ENCODE measurements at regions not wholly inside any gene's neighbourhood (a gene's known extent, or its start where the extent isn't known, plus 50 kb on each side); places are given as distances from the start of the nearest gene placed in this dataset.
"Not testable (repeated sequence)": the region's sequence is repeated elsewhere in the genome, so short reads cannot be mapped to it uniquely, and the experiment has no call there.

DNA sequence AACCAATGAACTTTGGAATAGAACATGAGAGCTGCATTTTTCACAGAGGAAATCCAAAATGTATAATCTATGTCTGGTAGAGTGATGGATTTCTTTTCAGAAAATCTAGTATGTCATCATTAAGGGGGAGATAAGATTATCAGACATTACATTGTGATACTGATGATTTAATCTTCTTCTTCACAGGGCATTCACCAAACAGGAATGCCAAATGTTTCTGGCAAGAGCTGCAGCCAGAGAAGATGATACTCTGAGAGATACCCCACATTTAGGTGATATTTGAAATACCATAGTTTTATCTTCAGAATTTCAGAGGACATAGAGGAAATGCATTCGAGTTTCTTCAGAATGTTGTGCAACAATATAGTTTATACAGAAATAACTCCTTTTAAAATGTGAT, 1523.7 kb upstream of the ADGRL3 start:
- Mint-ChIP-seq H3K36me3 (ENCODE audit: insufficient read depth, unreplicated experiment) (no peaks in the 10 kb centered on the region), H3K27me3 (ENCODE audit: unreplicated experiment) (no peaks in the 10 kb centered on the region), H3K4me3 (ENCODE audit: low read depth, unreplicated experiment) (no peak overlapping the region), H3K9me3 (ENCODE audit: low read depth, unreplicated experiment) (peaks cover 3% of the 10 kb centered on the region), H3K4me1 (ENCODE audit: low read depth, unreplicated experiment) (no peaks in the 10 kb centered on the region), H3K27ac (ENCODE audit: unreplicated experiment) (no peak overlapping the region)
- no peak for DNase-seq
- intact Hi-C loops (cut with micrococcal nuclease; ENCODE audit: unreplicated experiment), result no loop called here
- CTCF ChIA-PET, result no interaction called here
- no TSS peak for BruUV-seq (replicated peaks)
- TF ChIP-seq, protein P1, sequence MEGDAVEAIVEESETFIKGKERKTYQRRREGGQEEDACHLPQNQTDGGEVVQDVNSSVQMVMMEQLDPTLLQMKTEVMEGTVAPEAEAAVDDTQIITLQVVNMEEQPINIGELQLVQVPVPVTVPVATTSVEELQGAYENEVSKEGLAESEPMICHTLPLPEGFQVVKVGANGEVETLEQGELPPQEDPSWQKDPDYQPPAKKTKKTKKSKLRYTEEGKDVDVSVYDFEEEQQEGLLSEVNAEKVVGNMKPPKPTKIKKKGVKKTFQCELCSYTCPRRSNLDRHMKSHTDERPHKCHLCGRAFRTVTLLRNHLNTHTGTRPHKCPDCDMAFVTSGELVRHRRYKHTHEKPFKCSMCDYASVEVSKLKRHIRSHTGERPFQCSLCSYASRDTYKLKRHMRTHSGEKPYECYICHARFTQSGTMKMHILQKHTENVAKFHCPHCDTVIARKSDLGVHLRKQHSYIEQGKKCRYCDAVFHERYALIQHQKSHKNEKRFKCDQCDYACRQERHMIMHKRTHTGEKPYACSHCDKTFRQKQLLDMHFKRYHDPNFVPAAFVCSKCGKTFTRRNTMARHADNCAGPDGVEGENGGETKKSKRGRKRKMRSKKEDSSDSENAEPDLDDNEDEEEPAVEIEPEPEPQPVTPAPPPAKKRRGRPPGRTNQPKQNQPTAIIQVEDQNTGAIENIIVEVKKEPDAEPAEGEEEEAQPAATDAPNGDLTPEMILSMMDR (IDR thresholded peaks at IDR 0.05; ENCODE audit: unreplicated experiment), result no peak

DNA sequence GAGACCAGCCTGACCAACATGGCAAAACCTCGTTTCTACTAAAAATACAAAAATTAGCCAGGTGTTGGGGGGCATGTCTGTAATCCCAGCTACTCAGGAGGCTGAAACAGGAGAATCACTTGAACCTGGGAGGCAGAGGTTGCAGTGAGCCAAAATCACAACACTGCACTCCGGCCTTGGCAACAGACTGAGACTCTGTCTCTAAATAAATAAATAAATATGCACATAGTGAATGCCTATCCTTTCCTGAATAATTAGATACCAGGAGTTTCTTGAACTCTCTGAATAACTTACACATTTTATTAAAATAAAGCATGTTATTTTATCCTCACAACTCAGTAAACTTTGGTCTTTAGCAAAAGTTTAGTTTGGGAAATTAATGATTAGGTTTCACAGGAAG, 1523.1 kb upstream of the ADGRL3 start:
- H3K4me3 Mint-ChIP-seq (ENCODE audit: low read depth, unreplicated experiment); CTCF ChIA-PET; DNase-seq; H3K36me3 Mint-ChIP-seq (ENCODE audit: insufficient read depth, unreplicated experiment); H3K27ac Mint-ChIP-seq (ENCODE audit: unreplicated experiment); H3K4me1 Mint-ChIP-seq (ENCODE audit: low read depth, unreplicated experiment); H3K27me3 Mint-ChIP-seq (ENCODE audit: unreplicated experiment); intact Hi-C loops (cut with micrococcal nuclease; ENCODE audit: unreplicated experiment); H3K9me3 Mint-ChIP-seq (ENCODE audit: low read depth, unreplicated experiment); BruUV-seq (replicated peaks): not testable (repeated sequence)

DNA sequence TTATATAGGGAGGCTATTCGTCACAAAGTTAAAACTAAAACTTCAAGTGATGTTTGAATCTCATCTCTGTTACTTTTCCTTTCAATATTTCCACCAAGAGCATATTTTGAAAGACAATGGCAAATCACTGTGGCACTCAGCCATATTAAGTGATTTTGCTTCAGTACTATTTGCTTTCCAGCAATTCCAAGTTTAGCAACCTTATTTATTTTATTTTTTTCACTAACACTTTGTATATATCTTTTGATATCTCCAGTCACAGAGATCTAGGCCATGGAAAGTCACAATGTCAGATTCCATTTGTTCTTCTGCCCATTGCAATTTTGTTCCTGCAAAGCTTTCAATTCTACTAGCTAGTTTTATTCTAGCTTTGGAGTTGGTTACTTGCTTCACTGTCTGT, 1514.5 kb upstream of the ADGRL3 start:
- CTCF ChIA-PET, result no interaction called here
- BruUV-seq (replicated peaks), result no TSS peak

DNA sequence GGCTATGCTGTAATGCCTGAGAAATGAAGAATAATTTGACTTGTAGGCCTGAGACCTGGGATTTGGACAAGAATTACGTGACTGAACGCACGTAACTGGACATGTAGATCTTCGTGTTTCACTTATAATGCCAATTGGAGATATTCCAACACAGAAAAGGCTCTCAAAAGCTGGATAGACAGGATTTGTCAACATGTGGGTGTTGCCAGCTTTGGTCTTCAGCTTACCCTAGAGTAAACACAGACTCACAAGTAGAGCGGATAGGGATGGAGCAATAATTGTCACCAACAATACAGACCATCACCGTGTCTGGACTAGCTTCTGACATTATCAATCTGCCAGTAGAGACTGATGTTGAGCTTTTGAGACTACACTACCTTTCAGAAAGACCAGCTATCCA, 1511.0 kb upstream of the ADGRL3 start:
- Mint-ChIP-seq H3K27me3 (ENCODE audit: unreplicated experiment) (no peaks in the 10 kb centered on the region), H3K36me3 (ENCODE audit: insufficient read depth, unreplicated experiment) (no peaks in the 10 kb centered on the region), H3K9me3 (ENCODE audit: low read depth, unreplicated experiment) (no peaks in the 10 kb centered on the region), H3K4me1 (ENCODE audit: low read depth, unreplicated experiment) (no peaks in the 10 kb centered on the region), H3K27ac (ENCODE audit: unreplicated experiment) (no peak overlapping the region), H3K4me3 (ENCODE audit: low read depth, unreplicated experiment) (no peak overlapping the region)
- TF ChIP-seq, protein P1 (IDR thresholded peaks at IDR 0.05; ENCODE audit: unreplicated experiment), result no peak
- no peak for DNase-seq
- no TSS peak for BruUV-seq (replicated peaks)
- intact Hi-C loops (cut with micrococcal nuclease; ENCODE audit: unreplicated experiment), result no loop called here
- CTCF ChIA-PET, result no interaction called here

More for the DNA sequence above, 1514.5 kb upstream of the ADGRL3 start:
- H3K4me1 Mint-ChIP-seq (ENCODE audit: low read depth, unreplicated experiment), result no peaks in the 10 kb centered on the region
- intact Hi-C loops (cut with micrococcal nuclease; ENCODE audit: unreplicated experiment), result no loop called here
- no peaks in the 10 kb centered on the region for H3K9me3 Mint-ChIP-seq (ENCODE audit: low read depth, unreplicated experiment)
- H3K27ac Mint-ChIP-seq (ENCODE audit: unreplicated experiment), result no peak overlapping the region
- TF ChIP-seq, protein P1 (IDR thresholded peaks at IDR 0.05; ENCODE audit: unreplicated experiment), result no peak
- no peak overlapping the region for H3K4me3 Mint-ChIP-seq (ENCODE audit: low read depth, unreplicated experiment)
- H3K27me3 Mint-ChIP-seq (ENCODE audit: unreplicated experiment), result no peaks in the 10 kb centered on the region
- no peaks in the 10 kb centered on the region for H3K36me3 Mint-ChIP-seq (ENCODE audit: insufficient read depth, unreplicated experiment)
- DNase-seq, result no peak

DNA sequence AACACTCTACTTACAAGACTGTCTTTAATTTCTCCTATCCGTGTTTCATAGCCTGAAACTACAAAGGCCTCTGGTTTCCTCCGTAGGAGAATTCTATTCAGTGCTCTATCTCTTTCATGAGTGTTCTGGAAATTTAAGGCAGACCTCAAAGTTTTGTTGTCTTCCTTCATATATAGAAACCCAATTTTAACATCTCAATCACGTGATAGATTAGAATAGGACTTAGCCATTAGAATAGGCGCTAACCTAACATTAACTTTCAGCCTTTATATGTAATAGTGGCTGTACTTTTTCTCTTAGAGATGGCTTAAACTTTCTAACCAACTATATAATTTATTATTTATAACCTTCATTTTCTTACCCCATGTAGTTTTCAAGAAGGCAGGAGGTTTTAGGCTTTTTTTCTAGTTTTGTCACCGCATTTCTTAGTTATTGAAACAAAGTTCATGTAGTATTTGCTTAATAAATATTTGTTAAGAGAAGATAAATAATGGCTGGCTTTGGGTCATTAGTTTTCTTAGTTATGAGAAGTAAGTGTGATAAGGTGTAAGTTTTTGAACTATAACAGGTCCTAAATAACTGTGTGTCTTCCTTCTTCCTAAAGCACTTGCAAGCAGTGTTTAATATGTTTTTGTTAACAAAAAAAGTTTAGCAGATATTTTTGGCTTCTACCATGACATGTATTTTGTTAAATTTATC, 1504.6 kb upstream of the ADGRL3 start:
- CTCF ChIA-PET, result no interaction called here
- Mint-ChIP-seq H3K27me3 (ENCODE audit: unreplicated experiment) (no peaks in the 10 kb centered on the region), H3K4me1 (ENCODE audit: low read depth, unreplicated experiment) (no peaks in the 10 kb centered on the region), H3K4me3 (ENCODE audit: low read depth, unreplicated experiment) (no peak overlapping the region), H3K9me3 (ENCODE audit: low read depth, unreplicated experiment) (peaks cover 2% of the 10 kb centered on the region), H3K36me3 (ENCODE audit: insufficient read depth, unreplicated experiment) (no peaks in the 10 kb centered on the region), H3K27ac (ENCODE audit: unreplicated experiment) (no peak overlapping the region)
- DNase-seq, result no peak
- intact Hi-C loops (cut with micrococcal nuclease; ENCODE audit: unreplicated experiment), result no loop called here
- TF ChIP-seq, protein P1 (IDR thresholded peaks at IDR 0.05; ENCODE audit: unreplicated experiment), result no peak
- BruUV-seq (replicated peaks), result no TSS peak

Data from Calu3 (cell line).